ENCODE measurements at regions not wholly inside any gene's neighbourhood (a gene's known extent, or its start where the extent isn't known, plus 50 kb on each side); places are given as distances from the start of the nearest gene placed in this dataset.

- H3K27me3 ChIP-seq (ENCODE audit: control insufficient read depth in 2 of 2, insufficient read depth in 2 of 2, low read length in 2 of 2), result no peaks in the 10 kb centered on the region
- no peaks in the 10 kb centered on the region for H3K9me3 ChIP-seq (replicated peaks; ENCODE audit: control insufficient read depth, insufficient read depth, low read length)
- H3K36me3 ChIP-seq (ENCODE audit: control insufficient read depth in 2 of 2, extremely low read depth in 1 of 2, insufficient read depth in 2 of 2, low read length in 2 of 2), result no peaks in the 10 kb centered on the region
- H3K4me1 ChIP-seq (ENCODE audit: control insufficient read depth, extremely low read depth, insufficient read depth, low read length), result no peaks in the 10 kb centered on the region
- no peak overlapping the region for H3K4me3 ChIP-seq (replicated peaks in 1 of 3; ENCODE audit: insufficient read depth in 1 of 3, low read depth in 1 of 3, low read length in 3 of 3)
- BruUV-seq (replicated peaks), result no TSS peak
- H4K20me1 ChIP-seq (replicated peaks; ENCODE audit: control insufficient read depth, extremely low read depth, insufficient read depth, low read length), result no peaks in the 10 kb centered on the region
- ChIA-PET CTCF (no interaction called here), POLR2A (no interaction called here)
- no peak for DNase-seq (ENCODE audit: low read depth, low spot score)
- no peak overlapping the region for H3K9ac ChIP-seq (replicated peaks; ENCODE audit: extremely low read depth, insufficient read depth, low read length)
- no peak overlapping the region for H3K27ac ChIP-seq (ENCODE audit: insufficient read depth, low read depth, low read length)
- no peaks in the 10 kb centered on the region for H3K79me2 ChIP-seq (ENCODE audit: control insufficient read depth, insufficient read depth, low read length)
- H3K9me1 ChIP-seq (replicated peaks; ENCODE audit: control insufficient read depth, extremely low read depth, insufficient read depth, low read length), result no peaks in the 10 kb centered on the region
- H2AFZ ChIP-seq (ENCODE audit: low read depth, low read length), result no peak overlapping the region
- TF ChIP-seq JUN (IDR thresholded peaks at IDR 0.05; ENCODE audit: borderline replicate concordance, insufficient read depth, insufficient read length, low read depth), result no peak
- TF ChIP-seq GATA2 (IDR thresholded peaks at IDR 0.05; ENCODE audit: insufficient read depth, insufficient read length, low read depth, low read length), result no peak
- no peak for TF ChIP-seq MAX (IDR thresholded peaks at IDR 0.05; ENCODE audit: insufficient read depth, insufficient read length)
- no peak for TF ChIP-seq CTCF (IDR thresholded peaks at IDR 0.05; ENCODE audit: extremely low read depth in 1 of 2, insufficient read depth in 1 of 2, low read depth in 1 of 2, low read length in 2 of 2)
- no peak for TF ChIP-seq POLR2A (IDR thresholded peaks at IDR 0.05; ENCODE audit: low read depth, low read length)
- TF ChIP-seq EZH2 (IDR thresholded peaks at IDR 0.05; ENCODE audit: borderline replicate concordance, low read depth, low read length, severe bottlenecking), result no peak
- TF ChIP-seq MYC (IDR thresholded peaks at IDR 0.05; ENCODE audit: low read depth, low read length), result no peak
- no peak for TF ChIP-seq FOS (IDR thresholded peaks at IDR 0.05; ENCODE audit: borderline replicate concordance, insufficient read depth, low read length)
- no peak for TF ChIP-seq POLR2AphosphoS5 (IDR thresholded peaks at IDR 0.05; ENCODE audit: insufficient read depth, low read depth, low read length)
- dilution Hi-C loops (cut with MboI; ENCODE audit: extremely low pct_ligation_motif_present, low sequenced_read_pairs) (no loop called here), intact Hi-C loops (cut with micrococcal nuclease) (no loop called here)
- no peak overlapping the region for H3K4me2 ChIP-seq (ENCODE audit: insufficient read depth, low read length)
- no peak for FAIRE-seq
Measured at GRCh38 chr11:95507794-95508193, 276.8 kb upstream of the SESN3 start.

All from endothelial cell of umbilical vein (primary cell).